ENCODE measurements at regions not wholly inside any gene's neighbourhood (a gene's known extent, or its start where the extent isn't known, plus 50 kb on each side); places are given as distances from the start of the nearest gene placed in this dataset.

GRCh38 chr6:4543596-4543995, 232.6 kb upstream of the CDYL start:
- POLR2A ChIA-PET, result no interaction called here
- FAIRE-seq, result no peak

DNA sequence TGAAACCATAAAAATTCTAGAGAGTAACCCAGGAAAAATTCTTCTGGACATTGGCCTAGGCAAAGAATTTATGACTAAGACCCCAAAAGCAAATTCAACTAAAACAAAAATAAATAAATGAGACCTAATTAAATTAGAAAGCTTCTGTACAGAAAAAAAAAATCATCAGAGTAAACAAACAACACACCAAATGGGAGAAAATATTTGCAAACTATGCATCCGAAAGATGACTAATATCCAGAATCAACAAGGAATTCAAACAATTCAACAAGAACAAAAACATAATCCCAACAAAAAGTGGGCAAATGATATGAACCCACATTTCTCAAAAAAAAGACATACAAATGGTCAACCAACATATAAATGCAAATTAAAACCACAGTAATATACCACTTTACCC, 242.6 kb upstream of the CDYL start:
- DNase-seq (ENCODE audit: extremely low read depth in 1 of 4, low spot score in 3 of 4) (no peak), FAIRE-seq (no peak), ATAC-seq (no peak)
- Histone ChIP-seq H3K27ac (ENCODE audit: extremely low read depth, low read depth, low read length) (no peak overlapping the region), H3K9me3 (replicated peaks; ENCODE audit: control insufficient read depth, insufficient read depth, low read depth, low read length) (no peaks in the 10 kb centered on the region), H3K36me3 (ENCODE audit: control insufficient read depth, insufficient read depth, low read length) (no peaks in the 10 kb centered on the region), H4K20me1 (replicated peaks; ENCODE audit: control insufficient read depth, insufficient read depth, low read length) (no peaks in the 10 kb centered on the region), H3K4me3 (no peak overlapping the region), H3K9me1 (ENCODE audit: control insufficient read depth, insufficient read depth, low read length) (no peaks in the 10 kb centered on the region), H3K4me1 (replicated peaks in 1 of 2; ENCODE audit: control insufficient read depth in 2 of 2, insufficient read depth in 2 of 2, low read length in 2 of 2) (no peaks in the 10 kb centered on the region), H3K79me2 (ENCODE audit: control insufficient read depth, insufficient read depth, low read length) (no peaks in the 10 kb centered on the region), H3K9ac (ENCODE audit: insufficient read depth in 1 of 2, low read depth in 2 of 2, low read length in 2 of 2) (no peak overlapping the region), H2AFZ (ENCODE audit: low read depth, low read length) (no peak overlapping the region), H3K27me3 (ENCODE audit: control insufficient read depth in 2 of 2, insufficient read depth in 2 of 2, low read length in 2 of 2) (no peaks in the 10 kb centered on the region; a peak in 1 of 5 replicates), H3K4me2 (ENCODE audit: insufficient read depth, low read length) (no peak overlapping the region)
- in situ Hi-C loops (cut with MboI) (no loop called here), intact Hi-C loops (cut with micrococcal nuclease) (no loop called here)
- WGBS (ENCODE audit: insufficient coverage, low coverage, missing lambda C conversion rate), result 0% methylated on average over 1 of the region's 1 CpG
- BruUV-seq (replicated peaks), result no TSS peak
- ChIA-PET CTCF (ENCODE audit: low intra/inter-chr PET ratio) (no interaction called here), POLR2A (no interaction called here)
- no peak for TF ChIP-seq SNRNP70 (optimal IDR thresholded peaks at IDR 0.05; ENCODE audit: low read depth, low read length)
- no peak for TF ChIP-seq IFI16 (CRISPR knock-in tag; IDR thresholded peaks at IDR 0.05)
- TF ChIP-seq JUND (IDR thresholded peaks at IDR 0.05; ENCODE audit: borderline replicate concordance, low read depth, low read length), result no peak
- no peak for TF ChIP-seq JUND (tag; IDR thresholded peaks at IDR 0.05; ENCODE audit: borderline replicate concordance, low read depth, low read length)
- TF ChIP-seq SP1 (CRISPR knock-in tag; IDR thresholded peaks at IDR 0.05), result no peak
- no peak for TF ChIP-seq PCBP2 (IDR thresholded peaks at IDR 0.05; ENCODE audit: low read depth, low read length, poor library complexity, severe bottlenecking)
- TF ChIP-seq FOSL1 (tag; conservative IDR thresholded peaks at IDR 0.05), result no peak
- TF ChIP-seq TEAD2 (tag; IDR thresholded peaks at IDR 0.05), result no peak
- no peak for TF ChIP-seq TCF3 (CRISPR knock-in tag; IDR thresholded peaks at IDR 0.05)
- TF ChIP-seq ELF1 (tag; IDR thresholded peaks at IDR 0.05), result no peak
- no peak for TF ChIP-seq OTX1 (CRISPR knock-in tag; IDR thresholded peaks at IDR 0.05)
- TF ChIP-seq POLR2A (conservative IDR thresholded peaks at IDR 0.05), result no peak
- TF ChIP-seq KLF1 (tag; IDR thresholded peaks at IDR 0.05), result no peak
- TF ChIP-seq CBX1 (IDR thresholded peaks at IDR 0.05; ENCODE audit: low read depth), result no peak
- no peak for TF ChIP-seq ZC3H8 (IDR thresholded peaks at IDR 0.05)

More at GRCh38 chr6:4543596-4543995, 232.6 kb upstream of the CDYL start:
- intact Hi-C loops (cut with micrococcal nuclease) (no loop called here), in situ Hi-C loops (cut with MboI) (no loop called here)
- H3K4me2 ChIP-seq (ENCODE audit: insufficient read depth, low read length), result no peak overlapping the region
- CTCF ChIA-PET (ENCODE audit: low intra/inter-chr PET ratio), result no interaction called here
- WGBS (ENCODE audit: insufficient coverage, low coverage, missing lambda C conversion rate), result 0% methylated on average over 2 of the region's 2 CpGs
- BruUV-seq (replicated peaks), result no TSS peak
- H3K27ac ChIP-seq (ENCODE audit: extremely low read depth, low read depth, low read length), result no peak overlapping the region
- H3K4me1 ChIP-seq (replicated peaks in 1 of 2; ENCODE audit: control insufficient read depth in 2 of 2, insufficient read depth in 2 of 2, low read length in 2 of 2), result no peaks in the 10 kb centered on the region
- TF ChIP-seq RFX1 (IDR thresholded peaks at IDR 0.05) (peak; percentile 32), RNF2 (IDR thresholded peaks at IDR 0.05) (no peak), ZNF282 (CRISPR knock-in tag; IDR thresholded peaks at IDR 0.05) (no peak), TARDBP (IDR thresholded peaks at IDR 0.05) (no peak), FOXJ2 (tag; IDR thresholded peaks at IDR 0.05) (peak; percentile 87), CGGBP1 (CRISPR knock-in tag; IDR thresholded peaks at IDR 0.05) (no peak), NR3C1 (CRISPR knock-in tag; IDR thresholded peaks at IDR 0.05) (no peak), NR4A1 (CRISPR knock-in tag; IDR thresholded peaks at IDR 0.05) (no peak), NR4A1 (tag; IDR thresholded peaks at IDR 0.05) (no peak), ZNF23 (CRISPR knock-in tag; IDR thresholded peaks at IDR 0.05) (no peak)
- TF ChIP-seq, protein P1, sequence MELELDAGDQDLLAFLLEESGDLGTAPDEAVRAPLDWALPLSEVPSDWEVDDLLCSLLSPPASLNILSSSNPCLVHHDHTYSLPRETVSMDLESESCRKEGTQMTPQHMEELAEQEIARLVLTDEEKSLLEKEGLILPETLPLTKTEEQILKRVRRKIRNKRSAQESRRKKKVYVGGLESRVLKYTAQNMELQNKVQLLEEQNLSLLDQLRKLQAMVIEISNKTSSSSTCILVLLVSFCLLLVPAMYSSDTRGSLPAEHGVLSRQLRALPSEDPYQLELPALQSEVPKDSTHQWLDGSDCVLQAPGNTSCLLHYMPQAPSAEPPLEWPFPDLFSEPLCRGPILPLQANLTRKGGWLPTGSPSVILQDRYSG (tag; conservative IDR thresholded peaks at IDR 0.05; ENCODE audit: low read depth), result no peak
- H2AFZ ChIP-seq (ENCODE audit: low read depth, low read length), result no peak overlapping the region
- H3K4me3 ChIP-seq, result no peak overlapping the region
- H3K9me1 ChIP-seq (ENCODE audit: control insufficient read depth, insufficient read depth, low read length), result no peaks in the 10 kb centered on the region
- no peaks in the 10 kb centered on the region for H3K79me2 ChIP-seq (ENCODE audit: control insufficient read depth, insufficient read depth, low read length)
- no peak for ATAC-seq
- no peak for DNase-seq (ENCODE audit: extremely low read depth in 1 of 4, low spot score in 3 of 4)
- H3K36me3 ChIP-seq (ENCODE audit: control insufficient read depth, insufficient read depth, low read length), result no peaks in the 10 kb centered on the region
- no peak overlapping the region for H3K9ac ChIP-seq (ENCODE audit: insufficient read depth in 1 of 2, low read depth in 2 of 2, low read length in 2 of 2)
- peaks cover 6 to 14% of the 10 kb centered on the region in 2 experiments; a peak in 3 of 5 replicates for H3K27me3 ChIP-seq (ENCODE audit: control insufficient read depth in 2 of 2, insufficient read depth in 2 of 2, low read length in 2 of 2)
- H3K9me3 ChIP-seq (replicated peaks; ENCODE audit: control insufficient read depth, insufficient read depth, low read depth, low read length), result no peaks in the 10 kb centered on the region
- H4K20me1 ChIP-seq (replicated peaks; ENCODE audit: control insufficient read depth, insufficient read depth, low read length), result no peaks in the 10 kb centered on the region

Data from K562 (cell line).